SK-N-SH (cell line): ENCODE measurements at regions not wholly inside any gene's neighbourhood (a gene's known extent, or its start where the extent isn't known, plus 50 kb on each side); places are given as distances from the start of the nearest gene placed in this dataset.

ENCODE experiments used
- CTCF ChIP-seq: fragments of 200-600 bp; sonication (generic); IDR thresholded peaks from 2 replicates; pipeline ENCODE4 v1.6.1; 2017; ENCODE audit warnings: antibody characterized with exemption, mild to moderate bottlenecking, moderate library complexity
- EZH2phosphoT487 ChIP-seq: fragments of 200-600 bp; sonication (generic); IDR thresholded peaks from 2 replicates; pipeline ENCODE4 v1.6.1; 2017; ENCODE audit warnings: low read depth, mixed run types, mild to moderate bottlenecking, antibody characterized with exemption, moderate library complexity, borderline replicate concordance
- GABPA ChIP-seq: IDR thresholded peaks from 2 replicates; pipeline ENCODE4 v1.4.0; 2012; ENCODE audit warnings: low read depth, mild to moderate bottlenecking
- MAX ChIP-seq: IDR thresholded peaks from 2 replicates; pipeline ENCODE4 v1.4.0; 2012; ENCODE audit warnings: low read depth
- MXI1 ChIP-seq: IDR thresholded peaks from 2 replicates; pipeline ENCODE4 v1.6.1; 2012; ENCODE audit warnings: mild to moderate bottlenecking, low read depth, low read length, improper control_type of control experiment
- NFIC ChIP-seq: IDR thresholded peaks from 2 replicates; pipeline ENCODE4 v1.4.0; 2012; ENCODE audit warnings: borderline replicate concordance
- RAD21 ChIP-seq: IDR thresholded peaks from 2 replicates; pipeline ENCODE4 v1.6.1; 2012; ENCODE audit warnings: mild to moderate bottlenecking, low read length
- SMC3 ChIP-seq: IDR thresholded peaks from 2 replicates; pipeline ENCODE4 v1.6.1; 2012; ENCODE audit warnings: low read depth, low read length, improper control_type of control experiment
- USF1 ChIP-seq: IDR thresholded peaks from 2 replicates; pipeline ENCODE4 v1.4.0; 2012; ENCODE audit warnings: low read depth, borderline replicate concordance

GRCh38 chr21:16113052-16113715 lies 383.4 kb downstream of the USP25 start:
- TF ChIP-seq EZH2phosphoT487 (no peak), CTCF (no peak), NFIC (no peak), GABPA (no peak), USF1 (no peak), MAX (no peak), SMC3 (no peak), RAD21 (no peak), MXI1 (no peak)
